ENCODE measurements at regions not wholly inside any gene's neighbourhood (a gene's known extent, or its start where the extent isn't known, plus 50 kb on each side); places are given as distances from the start of the nearest gene placed in this dataset.

GRCh38 chr9:71306134-71306533 is 184.7 kb upstream of the TRPM3 start:
- ChIA-PET POLR2A (no interaction called here), CTCF (no interaction called here)
- H3K9ac ChIP-seq (replicated peaks; ENCODE audit: extremely low read depth, insufficient read depth, low read length): no peak overlapping the region
- H3K36me3 ChIP-seq (ENCODE audit: control insufficient read depth in 2 of 2, extremely low read depth in 1 of 2, insufficient read depth in 2 of 2, low read length in 2 of 2): no peaks in the 10 kb centered on the region
- H2AFZ ChIP-seq (ENCODE audit: low read depth, low read length): no peak overlapping the region
- H3K9me1 ChIP-seq (replicated peaks; ENCODE audit: control insufficient read depth, extremely low read depth, insufficient read depth, low read length): no peaks in the 10 kb centered on the region
- no peak for TF ChIP-seq JUN (IDR thresholded peaks at IDR 0.05; ENCODE audit: borderline replicate concordance, insufficient read depth, insufficient read length, low read depth)
- TF ChIP-seq POLR2AphosphoS5 (IDR thresholded peaks at IDR 0.05; ENCODE audit: insufficient read depth, low read depth, low read length): no peak
- TF ChIP-seq CTCF (IDR thresholded peaks at IDR 0.05; ENCODE audit: extremely low read depth in 1 of 2, insufficient read depth in 1 of 2, low read depth in 1 of 2, low read length in 2 of 2): no peak
- no peak for TF ChIP-seq POLR2A (IDR thresholded peaks at IDR 0.05; ENCODE audit: low read depth, low read length)
- no peak for TF ChIP-seq MYC (IDR thresholded peaks at IDR 0.05; ENCODE audit: low read depth, low read length)
- no peak for TF ChIP-seq MAX (IDR thresholded peaks at IDR 0.05; ENCODE audit: insufficient read depth, insufficient read length)
- no peak for TF ChIP-seq EZH2 (IDR thresholded peaks at IDR 0.05; ENCODE audit: borderline replicate concordance, low read depth, low read length, severe bottlenecking)
- TF ChIP-seq FOS (IDR thresholded peaks at IDR 0.05; ENCODE audit: borderline replicate concordance, insufficient read depth, low read length): no peak
- no peak for TF ChIP-seq GATA2 (IDR thresholded peaks at IDR 0.05; ENCODE audit: insufficient read depth, insufficient read length, low read depth, low read length)
- no peaks in the 10 kb centered on the region for H3K27me3 ChIP-seq (ENCODE audit: control insufficient read depth in 2 of 2, insufficient read depth in 2 of 2, low read length in 2 of 2)
- H3K4me1 ChIP-seq (ENCODE audit: control insufficient read depth, extremely low read depth, insufficient read depth, low read length): no peaks in the 10 kb centered on the region
- H4K20me1 ChIP-seq (replicated peaks; ENCODE audit: control insufficient read depth, extremely low read depth, insufficient read depth, low read length): no peaks in the 10 kb centered on the region
- no peak overlapping the region for H3K4me3 ChIP-seq (replicated peaks in 1 of 3; ENCODE audit: insufficient read depth in 1 of 3, low read depth in 1 of 3, low read length in 3 of 3)
- DNase-seq (ENCODE audit: low read depth, low spot score): no peak
- no TSS peak for BruUV-seq (replicated peaks)
- no peak overlapping the region for H3K27ac ChIP-seq (ENCODE audit: insufficient read depth, low read depth, low read length)
- H3K9me3 ChIP-seq (replicated peaks; ENCODE audit: control insufficient read depth, insufficient read depth, low read length): no peaks in the 10 kb centered on the region
- H3K79me2 ChIP-seq (ENCODE audit: control insufficient read depth, insufficient read depth, low read length): no peaks in the 10 kb centered on the region
- intact Hi-C loops (cut with micrococcal nuclease) (no loop called here), dilution Hi-C loops (cut with MboI; ENCODE audit: extremely low pct_ligation_motif_present, low sequenced_read_pairs) (no loop called here)
- no peak for FAIRE-seq
- no peak overlapping the region for H3K4me2 ChIP-seq (ENCODE audit: insufficient read depth, low read length)

Data from endothelial cell of umbilical vein (primary cell).